ENCODE measurements at regions not wholly inside any gene's neighbourhood (a gene's known extent, or its start where the extent isn't known, plus 50 kb on each side); places are given as distances from the start of the nearest gene placed in this dataset.
"Not testable (repeated sequence)": the region's sequence is repeated elsewhere in the genome, so short reads cannot be mapped to it uniquely, and the experiment has no call there.

GRCh38 chr6:156686301-156686994 is 90.7 kb upstream of the ARID1B start:
- Mint-ChIP-seq H3K4me1 (peaks cover 44 to 56% (median 52%) of the 10 kb centered on the region in 3 donors), H3K4me3 (peak overlapping the region; percentile 79 to 96 (median 93)), H3K27ac (peak overlapping the region; percentile 88 to 99 (median 96)), H3K36me3 (no peaks in the 10 kb centered on the region), H3K9me3 (no peaks in the 10 kb centered on the region), H3K27me3 (no peaks in the 10 kb centered on the region)
- peak; percentile 41 to 43 for ATAC-seq (ENCODE audit: low read depth in 2 of 2)
- no peak for DNase-seq

GRCh38 chr6:156685823-156686222 is 91.4 kb upstream of the ARID1B start:
- no peaks in the 10 kb centered on the region for H3K9me3 Mint-ChIP-seq
- H3K4me1 Mint-ChIP-seq, result peaks cover 38 to 49% (median 46%) of the 10 kb centered on the region in 3 donors
- no peaks in the 10 kb centered on the region for H3K36me3 Mint-ChIP-seq
- ATAC-seq (ENCODE audit: low read depth in 2 of 2) (no peak), DNase-seq (no peak)
- peak overlapping the region in 4 of 6 donors; percentile 89 to 98 (median 96) for H3K27ac Mint-ChIP-seq
- peak overlapping the region; percentile 79 to 96 (median 93) for H3K4me3 Mint-ChIP-seq
- no peaks in the 10 kb centered on the region for H3K27me3 Mint-ChIP-seq

- Mint-ChIP-seq H3K4me1 (peaks cover 23 to 29% (median 26%) of the 10 kb centered on the region in 3 donors), H3K4me3 (no peak overlapping the region), H3K27me3 (no peaks in the 10 kb centered on the region), H3K9me3 (peaks cover 0 to 8% (median 0%) of the 10 kb centered on the region in 7 donors), H3K36me3 (no peaks in the 10 kb centered on the region), H3K27ac (no peak overlapping the region)
- no peak for ATAC-seq (ENCODE audit: low read depth in 2 of 2)
- DNase-seq, result no peak
Measured at GRCh38 chr6:156683821-156684220, 93.4 kb upstream of the ARID1B start.

- ATAC-seq (ENCODE audit: low read depth in 2 of 2) (no peak), DNase-seq (no peak)
- no peak overlapping the region for H3K27ac Mint-ChIP-seq
- H3K9me3 Mint-ChIP-seq, result peaks cover 4 to 42% (median 21%) of the 10 kb centered on the region in 7 donors
- H3K36me3 Mint-ChIP-seq, result no peaks in the 10 kb centered on the region
- no peaks in the 10 kb centered on the region for H3K27me3 Mint-ChIP-seq
- no peak overlapping the region for H3K4me3 Mint-ChIP-seq
- peaks cover 15 to 34% (median 27%) of the 10 kb centered on the region in 3 donors for H3K4me1 Mint-ChIP-seq
Measured at GRCh38 chr6:156676721-156677120, 100.5 kb upstream of the ARID1B start.

GRCh38 chr6:156674197-156674596 is 103.0 kb upstream of the ARID1B start:
- peak overlapping the region; percentile 1 to 81 (median 54) for H3K4me3 Mint-ChIP-seq
- DNase-seq (peak; percentile 32), ATAC-seq (ENCODE audit: low read depth in 2 of 2) (peak; percentile 30 to 57)
- H3K9me3 Mint-ChIP-seq, result peaks cover 4 to 35% (median 21%) of the 10 kb centered on the region in 7 donors
- no peaks in the 10 kb centered on the region for H3K36me3 Mint-ChIP-seq
- H3K27me3 Mint-ChIP-seq, result no peaks in the 10 kb centered on the region
- H3K27ac Mint-ChIP-seq, result peak overlapping the region in 4 of 6 donors; percentile 0 to 58 (median 27)
- peaks cover 17 to 34% (median 27%) of the 10 kb centered on the region in 3 donors for H3K4me1 Mint-ChIP-seq

DNA sequence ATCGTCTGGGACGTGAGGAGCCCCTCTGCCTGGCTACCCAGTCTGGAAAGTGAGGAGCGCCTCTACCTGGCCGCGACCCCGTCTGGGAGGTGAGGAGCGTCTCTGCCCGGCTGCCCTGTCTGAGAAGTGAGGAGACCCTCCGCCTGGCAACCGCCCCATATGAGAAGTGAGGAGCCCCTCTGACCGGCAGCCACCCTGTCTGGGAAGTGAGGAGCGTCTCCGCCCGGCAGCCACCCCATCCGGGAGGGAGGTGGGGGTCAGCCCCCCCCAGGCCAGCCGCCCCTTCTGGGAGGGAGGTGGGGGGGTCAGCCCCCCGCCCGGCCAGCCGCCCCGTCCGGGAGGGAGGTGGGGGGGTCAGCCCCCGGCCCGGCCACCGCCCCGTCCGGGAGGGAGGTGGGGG is 107.1 kb upstream of the ARID1B start:
- H3K36me3 Mint-ChIP-seq, result not testable (repeated sequence)
- peaks cover 17 to 26% (median 23%) of the 10 kb centered on the region in 3 donors for H3K4me1 Mint-ChIP-seq

GRCh38 chr6:156662025-156662445 is 115.1 kb upstream of the ARID1B start:
- Mint-ChIP-seq H3K9me3 (peaks cover 0 to 5% (median 0%) of the 10 kb centered on the region in 7 donors), H3K4me3 (peak overlapping the region in 1 of 8 donors; percentile 72), H3K4me1 (peaks cover 8 to 19% (median 17%) of the 10 kb centered on the region in 3 donors), H3K36me3 (peaks cover 0 to 3% of the 10 kb centered on the region in 2 donors), H3K27me3 (no peaks in the 10 kb centered on the region), H3K27ac (no peak overlapping the region)
- ATAC-seq (ENCODE audit: low read depth in 2 of 2) (no peak), DNase-seq (no peak)

More for the DNA sequence above, 107.1 kb upstream of the ARID1B start:
- H3K27me3 Mint-ChIP-seq; ATAC-seq (ENCODE audit: low read depth in 2 of 2); H3K27ac Mint-ChIP-seq; DNase-seq; H3K4me3 Mint-ChIP-seq: not testable (repeated sequence)
- peaks cover 0 to 28% (median 17%) of the 10 kb centered on the region in 7 donors for H3K9me3 Mint-ChIP-seq

- no peak for DNase-seq
- no peak for ATAC-seq (ENCODE audit: low read depth in 2 of 2)
- peaks cover 8 to 19% (median 17%) of the 10 kb centered on the region in 3 donors for H3K4me1 Mint-ChIP-seq
- H3K27ac Mint-ChIP-seq, result no peak overlapping the region
- no peak overlapping the region for H3K4me3 Mint-ChIP-seq
- H3K9me3 Mint-ChIP-seq, result peaks cover 0 to 5% (median 0%) of the 10 kb centered on the region in 7 donors
- H3K27me3 Mint-ChIP-seq, result no peaks in the 10 kb centered on the region
- peaks cover 0 to 3% of the 10 kb centered on the region in 2 donors for H3K36me3 Mint-ChIP-seq
Measured at GRCh38 chr6:156660389-156660788, 116.8 kb upstream of the ARID1B start.

- peaks cover 8 to 19% (median 17%) of the 10 kb centered on the region in 3 donors for H3K4me1 Mint-ChIP-seq
- H3K36me3 Mint-ChIP-seq, result peaks cover 0 to 3% of the 10 kb centered on the region in 2 donors
- H3K27me3 Mint-ChIP-seq, result no peaks in the 10 kb centered on the region
- DNase-seq (no peak), ATAC-seq (ENCODE audit: low read depth in 2 of 2) (no peak)
- H3K9me3 Mint-ChIP-seq, result peaks cover 0 to 5% (median 0%) of the 10 kb centered on the region in 7 donors
- peak overlapping the region in 1 of 6 donors; percentile 2 for H3K27ac Mint-ChIP-seq
- peak overlapping the region in 1 of 8 donors; percentile 44 for H3K4me3 Mint-ChIP-seq
Measured at GRCh38 chr6:156659822-156660198, 117.4 kb upstream of the ARID1B start.

DNA sequence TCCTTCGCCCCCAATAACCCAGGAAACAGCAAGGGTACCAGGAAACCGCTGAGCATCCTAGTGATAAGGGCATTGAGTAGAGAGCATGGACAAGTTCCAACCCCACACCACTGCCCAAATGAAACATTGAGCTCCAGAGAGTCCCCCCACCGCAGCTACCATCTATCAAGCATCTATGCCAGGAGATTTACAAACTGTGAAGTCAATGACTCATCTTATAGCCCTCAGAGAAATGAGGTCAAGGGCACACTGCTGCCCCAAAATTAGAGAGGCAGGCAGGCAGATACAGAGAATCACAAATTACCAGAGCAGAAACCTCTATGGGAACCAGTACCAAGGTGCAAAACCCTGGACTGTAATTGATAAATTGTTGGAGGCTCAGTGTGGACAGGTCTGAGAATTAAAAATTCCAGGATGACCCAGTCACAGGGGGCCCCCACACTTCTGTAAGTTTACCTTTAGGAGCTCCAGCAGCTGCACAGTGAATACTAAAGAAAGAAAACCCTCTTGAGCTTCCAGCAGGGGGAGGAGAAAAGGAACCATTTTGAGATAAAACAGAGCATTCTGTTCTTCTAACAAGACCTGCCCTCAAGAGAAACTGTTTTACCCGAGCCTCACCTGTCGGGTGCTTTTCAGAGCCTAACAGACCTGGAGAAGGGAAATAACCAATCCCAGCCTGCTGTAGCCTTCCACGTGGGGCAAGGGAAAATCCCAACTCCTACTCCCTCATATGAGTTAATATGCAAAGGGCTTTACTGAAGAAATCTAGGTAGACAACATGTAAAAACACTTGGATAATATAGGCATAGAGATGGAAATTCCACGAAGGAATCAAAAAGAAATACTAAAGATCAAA is 118.0 kb upstream of the ARID1B start:
- ATAC-seq (ENCODE audit: low read depth in 2 of 2), result peak; percentile 32 to 35
- Mint-ChIP-seq H3K27ac (peak overlapping the region in 2 of 6 donors; percentile 2 to 34), H3K4me3 (peak overlapping the region in 1 of 8 donors; percentile 22), H3K9me3 (peaks cover 0 to 5% (median 0%) of the 10 kb centered on the region in 7 donors), H3K4me1 (peaks cover 8 to 19% (median 17%) of the 10 kb centered on the region in 3 donors), H3K36me3 (peaks cover 0 to 3% of the 10 kb centered on the region in 2 donors), H3K27me3 (no peaks in the 10 kb centered on the region)
- no peak for DNase-seq

- DNase-seq, result no peak
- no peak for ATAC-seq (ENCODE audit: low read depth in 2 of 2)
- peak overlapping the region in 1 of 6 donors; percentile 61 for H3K27ac Mint-ChIP-seq
- H3K4me3 Mint-ChIP-seq, result no peak overlapping the region
- peaks cover 0 to 5% (median 0%) of the 10 kb centered on the region in 7 donors for H3K9me3 Mint-ChIP-seq
- H3K36me3 Mint-ChIP-seq, result peaks cover 0 to 3% of the 10 kb centered on the region in 2 donors
- peaks cover 8 to 19% (median 17%) of the 10 kb centered on the region in 3 donors for H3K4me1 Mint-ChIP-seq
- no peaks in the 10 kb centered on the region for H3K27me3 Mint-ChIP-seq
Measured at GRCh38 chr6:156658186-156658965, 118.8 kb upstream of the ARID1B start.

- peaks cover 0 to 3% of the 10 kb centered on the region in 2 donors for H3K36me3 Mint-ChIP-seq
- H3K4me3 Mint-ChIP-seq, result no peak overlapping the region
- ATAC-seq (ENCODE audit: low read depth in 2 of 2) (no peak), DNase-seq (no peak)
- H3K9me3 Mint-ChIP-seq, result peaks cover 0 to 2% (median 0%) of the 10 kb centered on the region in 7 donors
- H3K4me1 Mint-ChIP-seq, result peaks cover 8 to 19% (median 17%) of the 10 kb centered on the region in 3 donors
- peak overlapping the region in 1 of 6 donors; percentile 33 for H3K27ac Mint-ChIP-seq
- no peaks in the 10 kb centered on the region for H3K27me3 Mint-ChIP-seq
Measured at GRCh38 chr6:156657296-156657695, 119.9 kb upstream of the ARID1B start.

Data from naive B cell (primary cell).